Upper lobe of left lung (tissue), 6 donors: ENCODE measurements at regions not wholly inside any gene's neighbourhood (a gene's known extent, or its start where the extent isn't known, plus 50 kb on each side); places are given as distances from the start of the nearest gene placed in this dataset.

ENCODE experiments used
- ATAC-seq, 2 donors: fragments of 200-7000 bp; cut with Tn5 transposase; one replicate each; pipeline ENCODE4 v1.9.1; 2022; ENCODE audit warnings: mild to moderate bottlenecking in 2 of 2, moderate library complexity in 2 of 2; ENCODE audit not compliant: low FRiP score in 2 of 2
- DNase-seq, 2 donors: peaks; one replicate each; pipeline ENCODE4 v3.0.0-alpha.2; 2019 to 2020
- H3K27ac ChIP-seq, 4 donors: fragments of 200-600 bp; sonication (generic); one replicate each; pipeline ENCODE4 v1.5.1; 2016 to 2019
- H3K27me3 ChIP-seq, 4 donors: fragments of 200-600 bp; sonication (generic); one replicate each; pipeline ENCODE4 v1.5.1; 2017 to 2019
- H3K36me3 ChIP-seq, 4 donors: fragments of 200-600 bp; sonication (generic); one replicate each; pipeline ENCODE4 v1.5.1; 2016 to 2019
- H3K4me1 ChIP-seq, 4 donors: fragments of 200-600 bp; sonication (generic); one replicate each; pipeline ENCODE4 v1.5.1; 2018 to 2019
- H3K4me3 ChIP-seq, 4 donors: fragments of 200-600 bp; sonication (generic); one replicate each; pipeline ENCODE4 v1.5.1; 2017 to 2019; ENCODE audit warnings: mild to moderate bottlenecking in 2 of 4, moderate library complexity in 1 of 4
- H3K9me3 ChIP-seq, 4 donors: fragments of 200-600 bp; sonication (generic); one replicate each; pipeline ENCODE4 v1.5.1; 2018 to 2019
- EP300 ChIP-seq, 4 donors: sonication (generic); formaldehyde crosslinking; IDR thresholded peaks; one replicate each; pipeline ENCODE4 v1.5.1; 2017; ENCODE audit warnings: antibody characterized with exemption in 4 of 4, control low read depth in 2 of 4
- POLR2A ChIP-seq, 4 donors: fragments of 450-650 bp; IDR thresholded peaks; one replicate each; pipeline ENCODE4 v1.5.1; 2016 to 2017; ENCODE audit warnings: antibody characterized with exemption in 4 of 4, mild to moderate bottlenecking in 2 of 4
- POLR2AphosphoS5 ChIP-seq, 2 donors: sonication (generic); formaldehyde crosslinking; IDR thresholded peaks; one replicate each; pipeline ENCODE4 v1.5.1; 2017; ENCODE audit warnings: antibody characterized with exemption in 2 of 2
- WGBS, 2 donors: methylation state at CpG; one replicate each; pipeline ENCODE4 v1.1.5; 2017 to 2018; 5-methylcytosine and 5-hydroxymethylcytosine counted together
- TF ChIP-seq, protein P1 (sequence below), 6 experiments: fragments of 450-650 bp in 4 of 6; fragments of 200-600 bp in 2 of 6; sonication (generic) in 2 of 6; IDR thresholded peaks; one replicate each; pipeline ENCODE4 v1.5.1; 2016 to 2019; ENCODE audit warnings: antibody characterized with exemption in 6 of 6
- donor health status: DM: no; HTN: no; CAD: no; lungs with moderate emphysema.
- donor health status: DM: no; HTN: yes; CAD: no; lungs with severe emphysema.

DNA sequence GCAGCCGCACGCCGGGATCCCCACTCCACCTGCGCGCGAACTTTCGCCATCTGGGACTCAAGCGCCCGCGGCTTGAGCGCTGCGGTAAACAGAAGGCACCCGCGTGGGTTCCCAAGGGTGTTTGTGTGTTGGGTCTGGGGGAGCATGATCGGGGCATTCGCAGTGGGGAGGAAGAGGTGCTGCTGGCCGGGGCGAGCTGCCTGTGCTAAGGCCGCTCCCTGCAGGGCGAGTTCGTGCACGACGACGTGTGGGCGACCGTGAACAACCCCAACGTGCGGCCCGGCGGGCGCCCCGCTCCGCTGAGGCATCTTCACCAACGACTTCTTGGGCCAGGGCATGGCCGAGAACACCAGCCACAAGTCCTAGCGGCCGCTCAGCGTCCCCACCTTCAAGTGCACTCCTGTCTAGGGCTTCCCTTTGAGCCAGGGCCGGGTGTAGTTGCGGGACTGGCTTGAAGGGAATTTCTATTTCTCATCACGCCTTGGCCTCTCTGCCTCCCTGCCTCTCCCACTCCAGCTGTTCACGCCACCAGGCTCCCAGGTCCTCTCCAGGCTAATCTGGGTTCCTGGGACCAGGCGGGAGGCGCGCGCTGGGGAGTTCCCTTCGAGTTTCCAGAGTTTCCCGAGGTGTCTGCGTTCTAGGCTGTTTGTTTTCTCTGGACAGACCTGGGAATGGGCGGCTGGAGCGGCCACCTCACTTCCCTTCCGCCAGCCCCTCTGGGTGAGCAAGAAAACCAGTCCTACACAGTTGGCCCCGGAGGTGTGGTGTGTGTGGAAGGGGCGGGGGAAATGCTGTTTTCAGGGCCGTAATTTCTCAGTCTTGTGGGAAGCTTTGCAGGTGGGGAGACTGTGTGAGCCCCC, 417.8 kb upstream of the TMTC1 start:
- 28 to 45% methylated on average over 17 to 32 of the region's 55 CpGs for WGBS, 2 donors
- H3K36me3 ChIP-seq: no peaks in the 10 kb centered on the region
- no peak overlapping the region for H3K27ac ChIP-seq
- no peak overlapping the region for H3K4me3 ChIP-seq
- ATAC-seq (peak in 1 of 2 donors; percentile 39), DNase-seq (peak in 1 of 2 donors; percentile 53)
- no peaks in the 10 kb centered on the region for H3K27me3 ChIP-seq
- TF ChIP-seq, protein P1, sequence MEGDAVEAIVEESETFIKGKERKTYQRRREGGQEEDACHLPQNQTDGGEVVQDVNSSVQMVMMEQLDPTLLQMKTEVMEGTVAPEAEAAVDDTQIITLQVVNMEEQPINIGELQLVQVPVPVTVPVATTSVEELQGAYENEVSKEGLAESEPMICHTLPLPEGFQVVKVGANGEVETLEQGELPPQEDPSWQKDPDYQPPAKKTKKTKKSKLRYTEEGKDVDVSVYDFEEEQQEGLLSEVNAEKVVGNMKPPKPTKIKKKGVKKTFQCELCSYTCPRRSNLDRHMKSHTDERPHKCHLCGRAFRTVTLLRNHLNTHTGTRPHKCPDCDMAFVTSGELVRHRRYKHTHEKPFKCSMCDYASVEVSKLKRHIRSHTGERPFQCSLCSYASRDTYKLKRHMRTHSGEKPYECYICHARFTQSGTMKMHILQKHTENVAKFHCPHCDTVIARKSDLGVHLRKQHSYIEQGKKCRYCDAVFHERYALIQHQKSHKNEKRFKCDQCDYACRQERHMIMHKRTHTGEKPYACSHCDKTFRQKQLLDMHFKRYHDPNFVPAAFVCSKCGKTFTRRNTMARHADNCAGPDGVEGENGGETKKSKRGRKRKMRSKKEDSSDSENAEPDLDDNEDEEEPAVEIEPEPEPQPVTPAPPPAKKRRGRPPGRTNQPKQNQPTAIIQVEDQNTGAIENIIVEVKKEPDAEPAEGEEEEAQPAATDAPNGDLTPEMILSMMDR (IDR thresholded peaks at IDR 0.05): no peak
- TF ChIP-seq EP300 (IDR thresholded peaks at IDR 0.05) (no peak), POLR2AphosphoS5 (IDR thresholded peaks at IDR 0.05) (no peak), POLR2A (IDR thresholded peaks at IDR 0.05) (no peak)
- H3K9me3 ChIP-seq: no peaks in the 10 kb centered on the region
- peaks cover 0 to 11% (median 0%) of the 10 kb centered on the region in 4 donors for H3K4me1 ChIP-seq

DNA sequence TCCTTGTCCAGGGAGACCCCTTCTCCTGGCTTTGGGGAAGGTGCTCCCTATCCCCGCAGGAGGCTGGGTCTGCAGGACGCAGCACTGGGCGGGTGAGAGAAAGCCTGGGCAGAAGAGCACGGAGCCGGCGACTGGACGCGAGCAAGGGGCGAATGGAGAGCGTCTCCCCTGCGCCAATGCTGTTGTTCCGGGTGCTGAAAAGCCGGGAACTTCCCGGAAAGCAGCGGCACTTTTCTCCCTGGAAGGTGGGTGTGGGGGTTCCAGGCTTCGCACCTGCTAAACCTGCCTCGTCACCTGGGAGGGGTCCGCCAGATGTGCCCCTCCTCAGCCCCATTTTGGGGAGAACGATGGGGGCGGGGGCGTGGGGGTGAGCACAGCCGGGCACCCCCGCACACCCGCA, 417.1 kb upstream of the TMTC1 start:
- H3K9me3 ChIP-seq: no peaks in the 10 kb centered on the region
- ATAC-seq (peak; percentile 34 to 48), DNase-seq (peak in 1 of 2 donors; percentile 41)
- no peaks in the 10 kb centered on the region for H3K36me3 ChIP-seq
- WGBS, 2 donors: 0 to 6% methylated on average over 4 to 21 of the region's 24 CpGs
- no peak overlapping the region for H3K27ac ChIP-seq
- H3K27me3 ChIP-seq: no peaks in the 10 kb centered on the region
- no peak overlapping the region for H3K4me3 ChIP-seq
- TF ChIP-seq, protein P1 (IDR thresholded peaks at IDR 0.05): no peak
- TF ChIP-seq POLR2AphosphoS5 (IDR thresholded peaks at IDR 0.05) (no peak), POLR2A (IDR thresholded peaks at IDR 0.05) (no peak), EP300 (IDR thresholded peaks at IDR 0.05) (no peak)
- peaks cover 0 to 11% (median 0%) of the 10 kb centered on the region in 4 donors for H3K4me1 ChIP-seq

DNA sequence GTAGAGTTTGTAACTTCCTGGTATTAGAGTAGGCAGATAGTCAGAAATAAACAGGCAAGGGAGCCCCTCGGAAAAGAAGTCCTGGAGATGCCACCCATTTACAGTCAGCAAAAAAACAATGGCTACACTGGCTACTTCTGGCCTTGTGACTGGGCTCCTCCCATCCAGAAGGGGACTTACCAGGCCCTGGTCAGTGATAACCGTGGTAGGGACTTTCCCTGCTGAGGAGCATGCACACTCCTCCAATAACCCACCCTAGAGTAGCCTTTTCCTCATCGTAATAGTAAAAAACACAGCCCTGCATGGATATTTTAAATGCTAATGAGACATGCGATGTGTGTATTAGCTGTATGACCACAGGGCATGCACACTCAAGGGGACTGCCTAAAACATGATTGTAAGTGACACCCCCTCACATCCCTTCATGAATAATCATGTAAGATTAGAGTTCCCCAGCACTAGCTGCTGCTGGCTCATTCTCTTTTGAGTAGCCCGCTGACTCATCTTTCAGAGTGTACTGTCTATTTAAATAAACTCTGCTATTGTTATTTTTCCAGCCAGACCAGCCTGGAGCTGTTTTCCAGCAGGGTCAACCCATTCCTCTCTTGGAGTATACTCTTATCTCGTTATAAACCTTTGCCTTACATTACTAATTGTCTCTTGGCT, 413.8 kb upstream of the TMTC1 start:
- DNase-seq: no peak
- Histone ChIP-seq H3K4me3 (no peak overlapping the region), H3K27me3 (no peaks in the 10 kb centered on the region), H3K9me3 (no peaks in the 10 kb centered on the region), H3K4me1 (peaks cover 0 to 11% (median 0%) of the 10 kb centered on the region in 4 donors), H3K36me3 (no peaks in the 10 kb centered on the region), H3K27ac (no peak overlapping the region)
- ATAC-seq: no peak
- WGBS, 2 donors: 66 to 71% methylated on average over 6 of the region's 6 CpGs
- no peak for TF ChIP-seq POLR2AphosphoS5 (IDR thresholded peaks at IDR 0.05)
- TF ChIP-seq, protein P1 (IDR thresholded peaks at IDR 0.05): no peak
- no peak for TF ChIP-seq EP300 (IDR thresholded peaks at IDR 0.05)
- TF ChIP-seq POLR2A (IDR thresholded peaks at IDR 0.05): no peak

DNA sequence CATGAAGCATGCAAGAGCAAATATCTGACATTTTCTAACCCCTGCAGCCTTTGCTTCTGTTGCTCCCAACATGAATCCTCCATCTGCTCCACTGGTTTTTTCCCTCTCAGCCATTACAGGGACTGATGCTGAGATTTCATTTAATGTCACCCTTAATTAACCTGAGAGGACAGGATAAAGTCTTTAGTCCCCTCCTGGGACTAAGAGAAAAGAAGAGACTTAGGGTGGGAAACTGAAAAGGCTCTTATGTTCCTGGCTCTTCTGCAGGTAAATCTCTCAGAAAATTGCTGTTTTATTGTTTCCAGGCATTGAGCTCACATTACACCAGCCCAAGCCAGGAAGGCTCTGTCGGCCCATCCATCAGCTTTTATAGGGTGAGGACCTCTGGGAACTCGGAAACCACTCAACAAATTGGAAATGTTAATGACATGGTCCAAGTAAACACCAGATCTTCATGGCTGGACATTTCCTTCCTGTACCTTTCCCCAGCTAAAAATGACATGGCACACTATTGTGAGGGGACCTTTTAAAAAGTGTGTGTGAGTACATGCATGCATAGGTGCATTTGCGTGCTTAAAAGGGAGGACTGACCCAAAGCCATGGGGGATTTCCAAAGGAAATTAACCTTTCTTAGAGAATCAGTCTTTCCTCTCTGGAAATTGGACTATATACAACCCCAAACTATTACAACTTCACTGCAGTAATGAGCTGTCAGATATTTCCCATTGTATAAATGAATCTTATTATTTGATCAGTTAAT, 408.1 kb upstream of the TMTC1 start:
- no peak for ATAC-seq
- Histone ChIP-seq H3K4me1 (no peaks in the 10 kb centered on the region), H3K27ac (no peak overlapping the region), H3K4me3 (no peak overlapping the region), H3K27me3 (no peaks in the 10 kb centered on the region), H3K36me3 (no peaks in the 10 kb centered on the region), H3K9me3 (no peaks in the 10 kb centered on the region)
- no peak for DNase-seq
- TF ChIP-seq, protein P1 (IDR thresholded peaks at IDR 0.05): no peak
- no peak for TF ChIP-seq POLR2A (IDR thresholded peaks at IDR 0.05)
- WGBS, 2 donors: 35 to 52% methylated on average over 3 of the region's 3 CpGs
